ENCODE measurements at regions not wholly inside any gene's neighbourhood (a gene's known extent, or its start where the extent isn't known, plus 50 kb on each side); places are given as distances from the start of the nearest gene placed in this dataset.

- peak; percentile 38 for DNase-seq
- peak overlapping the region; percentile 58 for H3K9ac ChIP-seq (ENCODE audit: low read length)
- H4K20me1 ChIP-seq (ENCODE audit: insufficient read depth, low read depth, low read length) = no peaks in the 10 kb centered on the region; the same call in 1 of the 2 replicates
- no peaks in the 10 kb centered on the region for H3K9me3 ChIP-seq (ENCODE audit: low read length)
- H3K9me2 ChIP-seq (replicated peaks; ENCODE audit: insufficient read depth, low read length) = no peaks in the 10 kb centered on the region
- H3K79me2 ChIP-seq (ENCODE audit: low read length) = peaks cover 15% of the 10 kb centered on the region
- H3K4me3 ChIP-seq (ENCODE audit: low read length) = no peak overlapping the region
- H3K27me3 ChIP-seq (ENCODE audit: low read length) = no peaks in the 10 kb centered on the region
- peaks cover 74% of the 10 kb centered on the region for H3K4me1 ChIP-seq (ENCODE audit: low read length)
- H3K36me3 ChIP-seq (ENCODE audit: insufficient read depth, low read length) = no peaks in the 10 kb centered on the region
- no peak overlapping the region for H2AFZ ChIP-seq (ENCODE audit: low read length)
- peak overlapping the region; percentile 89 for H3K27ac ChIP-seq (ENCODE audit: low read length)
- peak overlapping the region; percentile 57 for H3K4me2 ChIP-seq (ENCODE audit: low read depth, low read length, poor library complexity, severe bottlenecking)
Observed at GRCh38 chr22:49525360-49525759, 302.3 kb downstream of the BRD1 start.

GRCh38 chr22:49524362-49524761 is 303.3 kb downstream of the BRD1 start:
- peak; percentile 65 for DNase-seq
- Histone ChIP-seq H3K27ac (ENCODE audit: low read length) (peak overlapping the region; percentile 89), H3K36me3 (ENCODE audit: insufficient read depth, low read length) (no peaks in the 10 kb centered on the region), H3K27me3 (ENCODE audit: low read length) (no peaks in the 10 kb centered on the region), H3K4me2 (ENCODE audit: low read depth, low read length, poor library complexity, severe bottlenecking) (peak overlapping the region; percentile 34), H3K79me2 (ENCODE audit: low read length) (peaks cover 15% of the 10 kb centered on the region), H3K9ac (ENCODE audit: low read length) (peak overlapping the region; percentile 46), H3K4me1 (ENCODE audit: low read length) (peaks cover 72% of the 10 kb centered on the region), H3K4me3 (ENCODE audit: low read length) (no peak overlapping the region), H2AFZ (ENCODE audit: low read length) (no peak overlapping the region), H3K9me3 (ENCODE audit: low read length) (no peaks in the 10 kb centered on the region), H4K20me1 (ENCODE audit: insufficient read depth, low read depth, low read length) (no peaks in the 10 kb centered on the region; the same call in 1 of the 2 replicates), H3K9me2 (replicated peaks; ENCODE audit: insufficient read depth, low read length) (no peaks in the 10 kb centered on the region)

- no peak overlapping the region for H3K4me3 ChIP-seq (ENCODE audit: low read length)
- no peaks in the 10 kb centered on the region; the same call in 1 of the 2 replicates for H4K20me1 ChIP-seq (ENCODE audit: insufficient read depth, low read depth, low read length)
- H3K36me3 ChIP-seq (ENCODE audit: insufficient read depth, low read length) = no peaks in the 10 kb centered on the region
- peak overlapping the region; percentile 34 for H3K4me2 ChIP-seq (ENCODE audit: low read depth, low read length, poor library complexity, severe bottlenecking)
- DNase-seq = no peak
- no peak overlapping the region for H2AFZ ChIP-seq (ENCODE audit: low read length)
- no peaks in the 10 kb centered on the region for H3K27me3 ChIP-seq (ENCODE audit: low read length)
- no peaks in the 10 kb centered on the region for H3K9me3 ChIP-seq (ENCODE audit: low read length)
- H3K9me2 ChIP-seq (replicated peaks; ENCODE audit: insufficient read depth, low read length) = no peaks in the 10 kb centered on the region
- peaks cover 78% of the 10 kb centered on the region for H3K4me1 ChIP-seq (ENCODE audit: low read length)
- H3K27ac ChIP-seq (ENCODE audit: low read length) = peak overlapping the region; percentile 89
- H3K79me2 ChIP-seq (ENCODE audit: low read length) = peaks cover 15% of the 10 kb centered on the region
- H3K9ac ChIP-seq (ENCODE audit: low read length) = peak overlapping the region; percentile 46; the same call in 1 of the 2 replicates
Observed at GRCh38 chr22:49523374-49524008, 304.2 kb downstream of the BRD1 start.

GRCh38 chr22:49522582-49523373 is 304.9 kb downstream of the BRD1 start:
- no peaks in the 10 kb centered on the region for H3K9me2 ChIP-seq (replicated peaks; ENCODE audit: insufficient read depth, low read length)
- DNase-seq = no peak
- H3K9ac ChIP-seq (ENCODE audit: low read length) = no peak overlapping the region
- H2AFZ ChIP-seq (ENCODE audit: low read length) = no peak overlapping the region
- no peaks in the 10 kb centered on the region for H3K36me3 ChIP-seq (ENCODE audit: insufficient read depth, low read length)
- H3K4me2 ChIP-seq (ENCODE audit: low read depth, low read length, poor library complexity, severe bottlenecking) = no peak overlapping the region
- no peaks in the 10 kb centered on the region; the same call in 1 of the 2 replicates for H4K20me1 ChIP-seq (ENCODE audit: insufficient read depth, low read depth, low read length)
- H3K9me3 ChIP-seq (ENCODE audit: low read length) = no peaks in the 10 kb centered on the region
- H3K27ac ChIP-seq (ENCODE audit: low read length) = no peak overlapping the region
- no peak overlapping the region for H3K4me3 ChIP-seq (ENCODE audit: low read length)
- no peaks in the 10 kb centered on the region for H3K27me3 ChIP-seq (ENCODE audit: low read length)
- H3K79me2 ChIP-seq (ENCODE audit: low read length) = peaks cover 15% of the 10 kb centered on the region
- peaks cover 71% of the 10 kb centered on the region for H3K4me1 ChIP-seq (ENCODE audit: low read length)

- Histone ChIP-seq H3K4me1 (ENCODE audit: low read length) (peaks cover 61% of the 10 kb centered on the region), H3K9ac (ENCODE audit: low read length) (no peak overlapping the region), H3K27ac (ENCODE audit: low read length) (no peak overlapping the region), H3K9me2 (replicated peaks; ENCODE audit: insufficient read depth, low read length) (no peaks in the 10 kb centered on the region), H3K36me3 (ENCODE audit: insufficient read depth, low read length) (no peaks in the 10 kb centered on the region), H2AFZ (ENCODE audit: low read length) (no peak overlapping the region), H4K20me1 (ENCODE audit: insufficient read depth, low read depth, low read length) (no peaks in the 10 kb centered on the region; the same call in 1 of the 2 replicates), H3K4me3 (ENCODE audit: low read length) (no peak overlapping the region), H3K79me2 (ENCODE audit: low read length) (peaks cover 11% of the 10 kb centered on the region; the same call in 1 of the 2 replicates), H3K9me3 (ENCODE audit: low read length) (no peaks in the 10 kb centered on the region), H3K4me2 (ENCODE audit: low read depth, low read length, poor library complexity, severe bottlenecking) (no peak overlapping the region), H3K27me3 (ENCODE audit: low read length) (no peaks in the 10 kb centered on the region)
- no peak for DNase-seq
Observed at GRCh38 chr22:49521787-49522224, 305.9 kb downstream of the BRD1 start.

GRCh38 chr22:49519117-49519737 is 308.4 kb downstream of the BRD1 start:
- H3K27ac ChIP-seq (ENCODE audit: low read length) = no peak overlapping the region
- no peaks in the 10 kb centered on the region for H3K9me2 ChIP-seq (replicated peaks; ENCODE audit: insufficient read depth, low read length)
- H3K27me3 ChIP-seq (ENCODE audit: low read length) = no peaks in the 10 kb centered on the region
- no peak overlapping the region for H3K4me3 ChIP-seq (ENCODE audit: low read length)
- H3K9me3 ChIP-seq (ENCODE audit: low read length) = no peaks in the 10 kb centered on the region
- peaks cover 61% of the 10 kb centered on the region for H3K4me1 ChIP-seq (ENCODE audit: low read length)
- H2AFZ ChIP-seq (ENCODE audit: low read length) = no peak overlapping the region
- DNase-seq = no peak
- H3K9ac ChIP-seq (ENCODE audit: low read length) = no peak overlapping the region
- H3K36me3 ChIP-seq (ENCODE audit: insufficient read depth, low read length) = no peaks in the 10 kb centered on the region
- H3K79me2 ChIP-seq (ENCODE audit: low read length) = no peaks in the 10 kb centered on the region
- H4K20me1 ChIP-seq (ENCODE audit: insufficient read depth, low read depth, low read length) = no peaks in the 10 kb centered on the region; the same call in 1 of the 2 replicates
- H3K4me2 ChIP-seq (ENCODE audit: low read depth, low read length, poor library complexity, severe bottlenecking) = no peak overlapping the region

GRCh38 chr22:49518436-49518970 is 309.2 kb downstream of the BRD1 start:
- Histone ChIP-seq H3K27ac (ENCODE audit: low read length) (no peak overlapping the region), H3K9me2 (replicated peaks; ENCODE audit: insufficient read depth, low read length) (no peaks in the 10 kb centered on the region), H3K36me3 (ENCODE audit: insufficient read depth, low read length) (no peaks in the 10 kb centered on the region), H4K20me1 (ENCODE audit: insufficient read depth, low read depth, low read length) (no peaks in the 10 kb centered on the region; the same call in 1 of the 2 replicates), H3K27me3 (ENCODE audit: low read length) (no peaks in the 10 kb centered on the region), H3K9me3 (ENCODE audit: low read length) (no peaks in the 10 kb centered on the region), H3K4me2 (ENCODE audit: low read depth, low read length, poor library complexity, severe bottlenecking) (no peak overlapping the region), H3K9ac (ENCODE audit: low read length) (no peak overlapping the region), H3K4me3 (ENCODE audit: low read length) (no peak overlapping the region), H2AFZ (ENCODE audit: low read length) (no peak overlapping the region), H3K4me1 (ENCODE audit: low read length) (peaks cover 61% of the 10 kb centered on the region), H3K79me2 (ENCODE audit: low read length) (peaks cover 1% of the 10 kb centered on the region; the same call in 1 of the 2 replicates)
- DNase-seq = no peak

All from Karpas-422 (cell line).